Esophagus (tissue), 2 donors: ENCODE measurements at regions not wholly inside any gene's neighbourhood (a gene's known extent, or its start where the extent isn't known, plus 50 kb on each side); places are given as distances from the start of the nearest gene placed in this dataset.
"Not testable (repeated sequence)": the region's sequence is repeated elsewhere in the genome, so short reads cannot be mapped to it uniquely, and the experiment has no call there.

Experiments used
- H3K27ac ChIP-seq, 2 donors: one replicate each; pipeline ENCODE4 v1.5.1; 2013; ENCODE audit warnings: low read depth in 2 of 2, mild to moderate bottlenecking in 2 of 2, inconsistent platforms in 1 of 2, low read length in 1 of 2, moderate library complexity in 1 of 2
- H3K27me3 ChIP-seq, 2 donors: one replicate each; pipeline ENCODE4 v1.6.1; 2013; ENCODE audit warnings: low read length in 2 of 2, control low read depth in 1 of 2, mild to moderate bottlenecking in 1 of 2; ENCODE audit not compliant: insufficient read depth in 2 of 2, control insufficient read depth in 1 of 2
- H3K36me3 ChIP-seq, 2 donors: one replicate each; pipeline ENCODE4 v1.6.1; 2013; ENCODE audit warnings: low read length in 1 of 2; ENCODE audit not compliant: control insufficient read depth in 2 of 2, insufficient read depth in 2 of 2
- H3K4me1 ChIP-seq, 2 donors: one replicate each; pipeline ENCODE4 v1.6.1; 2013; ENCODE audit warnings: low read length in 1 of 2; ENCODE audit not compliant: control insufficient read depth in 2 of 2, insufficient read depth in 2 of 2
- H3K4me3 ChIP-seq, 2 donors: one replicate each; pipeline ENCODE4 v1.5.1; 2013; ENCODE audit warnings: low read length in 2 of 2, mild to moderate bottlenecking in 2 of 2, low read depth in 1 of 2, moderate library complexity in 1 of 2
- H3K9me3 ChIP-seq, 2 donors: one replicate each; pipeline ENCODE4 v1.6.1; 2013; ENCODE audit warnings: mild to moderate bottlenecking in 2 of 2, low read depth in 1 of 2, low read length in 1 of 2, moderate library complexity in 1 of 2; ENCODE audit not compliant: control insufficient read depth in 2 of 2, insufficient read depth in 1 of 2
- WGBS, 2 donors: extraction: QIAGEN DNeasy Blood & Tissue Kit; methylation state at CpG; one replicate each; pipeline ENCODE4 v1.1.7; 2013; 5-methylcytosine and 5-hydroxymethylcytosine counted together
- donor health status: healthy with polysubstance abuse.
- donor health status: Bipolar disorder and iron deficiency.

DNA sequence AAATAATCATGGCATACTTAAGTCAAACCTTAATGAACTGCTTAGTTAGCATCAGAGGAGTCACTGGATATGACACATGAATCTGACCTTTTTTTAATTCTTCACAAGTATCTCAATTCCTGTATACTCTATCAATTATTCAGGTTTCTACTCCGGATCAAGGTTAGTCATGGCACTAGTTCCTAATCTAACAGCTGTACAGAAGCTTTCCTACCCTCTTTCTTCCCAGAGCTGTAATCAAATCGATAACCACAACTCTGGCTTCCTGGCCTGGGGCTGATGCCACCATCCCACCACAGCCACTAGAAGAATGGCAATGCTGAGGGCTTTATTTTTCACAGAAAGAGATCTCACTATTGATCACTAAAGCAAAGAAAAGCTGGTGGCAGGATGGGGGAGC is 718.5 kb downstream of the SMARCA1 start:
- Histone ChIP-seq H3K27ac (no peak overlapping the region), H3K4me3 (no peak overlapping the region), H3K9me3 (no peaks in the 10 kb centered on the region), H3K27me3 (no peaks in the 10 kb centered on the region), H3K4me1 (no peaks in the 10 kb centered on the region), H3K36me3 (no peaks in the 10 kb centered on the region)
- WGBS, 2 donors: 61 to 78% methylated on average over 2 of the region's 2 CpGs

DNA sequence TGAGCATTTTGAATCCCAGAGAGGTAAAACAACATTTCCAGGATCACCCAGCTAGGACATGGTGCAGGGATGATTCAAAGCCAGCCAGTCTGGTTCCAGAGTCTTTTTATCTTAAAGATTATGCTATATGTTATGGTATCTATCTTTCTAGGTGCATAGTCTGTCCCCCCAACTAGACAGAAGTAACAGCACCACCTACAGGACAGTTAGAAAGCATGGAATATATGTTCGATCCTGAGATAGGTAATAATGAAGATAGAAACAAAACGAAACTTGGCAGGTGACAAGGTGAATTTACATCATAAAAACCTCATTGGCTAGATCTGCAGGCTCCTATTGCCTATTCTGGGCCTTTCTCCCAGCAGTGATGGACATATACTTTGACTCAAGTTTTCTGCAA is 723.2 kb downstream of the SMARCA1 start:
- Histone ChIP-seq H3K9me3 (no peaks in the 10 kb centered on the region), H3K4me1 (no peaks in the 10 kb centered on the region), H3K36me3 (no peaks in the 10 kb centered on the region), H3K4me3 (no peak overlapping the region), H3K27me3 (no peaks in the 10 kb centered on the region), H3K27ac (no peak overlapping the region)
- 25 to 45% methylated on average over 2 of the region's 2 CpGs for WGBS, 2 donors

DNA sequence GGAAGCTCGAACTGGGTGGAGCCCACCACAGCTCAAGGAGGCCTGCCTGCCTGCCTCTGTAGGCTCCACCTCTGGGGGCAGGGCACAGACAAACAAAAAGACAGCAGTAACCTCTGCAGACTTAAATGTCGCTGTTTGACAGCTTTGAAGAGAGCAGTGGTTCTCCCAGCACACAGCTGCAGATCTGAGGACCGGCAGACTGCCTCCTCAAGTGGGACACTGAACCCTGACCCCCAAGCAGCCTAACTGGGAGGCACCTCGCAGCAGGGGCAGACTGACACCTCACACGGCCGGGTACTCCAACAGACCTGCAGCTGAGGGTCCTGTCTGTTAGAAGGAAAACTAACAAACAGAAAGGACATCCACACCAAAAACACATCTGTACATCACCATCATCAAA is 730.9 kb upstream of the ACTRT1 start:
- H3K27ac ChIP-seq: not testable (repeated sequence)

DNA sequence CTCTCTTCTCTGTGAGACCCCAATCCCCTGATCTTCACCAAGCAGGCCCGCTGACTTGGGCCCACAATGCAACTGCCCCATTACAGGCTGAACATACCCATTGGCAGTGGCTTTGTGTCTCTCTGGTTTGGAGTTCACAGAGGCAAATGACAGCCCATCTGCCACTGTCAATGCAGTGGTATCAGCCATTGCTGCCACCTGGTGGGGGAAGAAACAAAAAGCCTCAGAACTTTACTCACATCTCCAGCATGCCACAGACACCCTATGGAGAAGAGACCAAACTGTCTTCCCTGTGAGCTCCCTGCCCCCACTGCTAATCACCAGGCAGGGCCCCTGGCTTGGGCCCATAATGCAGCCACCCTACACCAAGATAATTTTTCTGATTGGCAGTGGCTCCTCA is 729.3 kb upstream of the ACTRT1 start:
- 53 to 71% methylated on average over 1 of the region's 1 CpG for WGBS, 2 donors
- Histone ChIP-seq H3K27me3 (no peaks in the 10 kb centered on the region), H3K36me3 (no peaks in the 10 kb centered on the region), H3K4me3 (no peak overlapping the region), H3K4me1 (no peaks in the 10 kb centered on the region), H3K27ac (no peak overlapping the region), H3K9me3 (no peaks in the 10 kb centered on the region)

More for the DNA sequence above, 730.9 kb upstream of the ACTRT1 start:
- H3K9me3 ChIP-seq, H3K27me3 ChIP-seq, H3K4me3 ChIP-seq, H3K4me1 ChIP-seq, H3K36me3 ChIP-seq: not testable (repeated sequence)
- 46 to 56% methylated on average over 5 of the region's 6 CpGs for whole genome bisulfite sequencing, 2 donors

DNA sequence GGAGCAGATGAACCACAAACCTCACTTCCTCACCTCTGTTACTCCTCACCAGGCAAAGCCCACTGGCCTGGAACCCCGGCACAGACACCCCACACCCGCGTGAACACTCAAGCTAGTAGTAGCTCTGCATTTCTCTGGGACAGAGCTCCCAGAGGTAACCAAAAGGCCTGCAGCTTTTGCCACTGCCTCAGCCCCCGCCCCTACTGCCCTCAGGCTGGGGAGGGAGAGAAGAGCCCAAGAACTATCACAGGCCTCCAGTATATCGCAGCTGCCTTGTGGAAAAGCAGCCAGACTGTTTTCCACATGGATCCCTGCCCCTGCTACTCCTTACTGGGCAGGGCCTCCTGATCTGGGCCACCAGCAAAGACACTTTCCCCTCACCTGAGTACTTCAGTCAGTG is 728.7 kb upstream of the ACTRT1 start:
- Histone ChIP-seq H3K36me3 (no peaks in the 10 kb centered on the region), H3K27me3 (no peaks in the 10 kb centered on the region), H3K4me1 (no peaks in the 10 kb centered on the region), H3K4me3 (no peak overlapping the region), H3K9me3 (no peaks in the 10 kb centered on the region), H3K27ac (no peak overlapping the region)
- 87 to 89% methylated on average over 5 of the region's 5 CpGs for WGBS, 2 donors

DNA sequence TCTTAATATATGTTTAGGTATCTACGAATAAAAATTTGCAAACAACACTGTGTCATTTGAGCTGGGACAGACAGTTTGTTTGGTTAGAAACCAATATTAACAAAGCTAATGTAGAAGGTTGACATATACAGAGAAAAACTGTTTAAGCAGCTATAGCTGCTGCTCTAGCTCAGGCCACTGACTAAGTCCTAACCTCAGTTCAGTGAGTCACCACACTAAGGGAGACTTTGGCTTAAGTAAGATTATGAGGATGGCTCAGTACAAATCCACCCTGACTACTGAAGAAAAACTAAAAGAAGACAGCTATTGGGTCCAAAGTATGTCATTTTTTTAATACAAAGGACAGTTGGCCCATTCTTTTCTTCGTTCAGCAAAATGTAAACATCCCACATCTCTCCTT is 717.3 kb upstream of the ACTRT1 start:
- Histone ChIP-seq H3K27me3 (no peaks in the 10 kb centered on the region), H3K4me1 (no peaks in the 10 kb centered on the region), H3K36me3 (no peaks in the 10 kb centered on the region), H3K27ac (no peak overlapping the region), H3K4me3 (no peak overlapping the region), H3K9me3 (no peaks in the 10 kb centered on the region)
- WGBS, 2 donors: 56 to 60% methylated on average over 2 of the region's 2 CpGs

DNA sequence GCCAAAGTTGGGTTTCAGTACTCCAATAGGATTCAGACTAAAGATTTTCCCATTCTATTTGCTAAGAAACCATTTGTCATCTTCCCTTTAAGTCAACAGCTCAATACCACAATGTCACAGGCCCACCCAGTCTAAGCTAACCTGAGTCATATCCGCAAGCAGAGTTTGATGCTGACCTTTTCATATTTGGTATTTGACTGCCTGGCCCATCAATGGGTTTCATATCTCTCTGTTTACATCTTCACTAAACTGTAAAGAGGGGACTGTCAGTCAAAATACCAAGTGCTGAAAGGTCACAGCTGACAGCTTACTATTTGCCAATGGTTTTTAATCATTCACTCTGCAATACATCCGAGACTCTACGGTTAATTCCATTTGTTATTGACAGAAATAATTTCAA is 707.5 kb upstream of the ACTRT1 start:
- Histone ChIP-seq H3K27ac (no peak overlapping the region), H3K27me3 (no peaks in the 10 kb centered on the region), H3K36me3 (no peaks in the 10 kb centered on the region), H3K4me1 (no peaks in the 10 kb centered on the region), H3K9me3 (no peaks in the 10 kb centered on the region), H3K4me3 (no peak overlapping the region)
- WGBS, 2 donors: 42 to 53% methylated on average over 3 of the region's 3 CpGs

DNA sequence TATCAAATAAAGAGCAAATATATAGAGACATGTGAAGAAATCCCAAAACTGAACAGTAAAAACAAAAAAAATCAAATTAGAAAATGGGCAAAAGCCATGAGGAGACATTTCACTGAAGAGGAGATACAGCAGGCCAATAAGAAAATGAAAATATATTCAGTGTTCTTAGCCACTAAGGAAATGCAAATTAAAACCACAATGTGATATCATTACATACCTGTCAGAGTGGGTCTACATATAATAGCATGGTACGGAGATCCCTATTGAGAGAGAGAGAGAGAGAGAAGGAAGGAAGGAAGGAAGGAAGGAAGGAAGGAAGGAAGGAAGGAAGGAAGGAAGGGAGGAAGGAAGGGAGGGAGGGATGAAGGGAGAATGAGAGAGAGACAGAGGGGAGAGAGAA is 707.0 kb upstream of the ACTRT1 start:
- Histone ChIP-seq H3K27me3 (no peaks in the 10 kb centered on the region), H3K36me3 (no peaks in the 10 kb centered on the region)
- 75 to 81% methylated on average over 1 of the region's 1 CpG for WGBS, 2 donors

DNA sequence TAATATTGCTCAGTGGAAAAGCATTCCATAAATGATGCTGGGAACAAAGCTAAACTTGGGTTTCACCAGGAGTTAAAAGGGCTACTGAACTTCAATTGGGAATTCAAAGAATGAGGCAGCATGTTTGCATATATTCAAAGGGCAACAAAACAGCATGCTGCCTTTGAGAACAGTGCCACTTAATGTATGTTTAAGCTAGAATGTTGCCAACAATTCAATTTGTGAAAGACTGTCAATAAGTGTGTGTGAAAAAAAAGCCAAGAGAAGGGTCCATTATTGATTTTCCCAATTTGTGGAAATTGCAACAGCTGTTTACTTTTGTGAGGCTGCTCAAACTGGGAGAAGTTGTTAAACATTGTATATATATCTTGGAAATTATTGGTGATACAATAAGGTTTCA is 701.9 kb upstream of the ACTRT1 start:
- no peak overlapping the region for H3K27ac ChIP-seq
- H3K9me3 ChIP-seq: no peaks in the 10 kb centered on the region
- no peaks in the 10 kb centered on the region for H3K4me1 ChIP-seq
- no peak overlapping the region for H3K4me3 ChIP-seq
- no peaks in the 10 kb centered on the region for H3K36me3 ChIP-seq
- H3K27me3 ChIP-seq: no peaks in the 10 kb centered on the region

More for the DNA sequence above, 707.0 kb upstream of the ACTRT1 start:
- H3K4me3 ChIP-seq: no peak overlapping the region
- H3K9me3 ChIP-seq: no peaks in the 10 kb centered on the region
- no peak overlapping the region for H3K27ac ChIP-seq
- no peaks in the 10 kb centered on the region for H3K4me1 ChIP-seq

DNA sequence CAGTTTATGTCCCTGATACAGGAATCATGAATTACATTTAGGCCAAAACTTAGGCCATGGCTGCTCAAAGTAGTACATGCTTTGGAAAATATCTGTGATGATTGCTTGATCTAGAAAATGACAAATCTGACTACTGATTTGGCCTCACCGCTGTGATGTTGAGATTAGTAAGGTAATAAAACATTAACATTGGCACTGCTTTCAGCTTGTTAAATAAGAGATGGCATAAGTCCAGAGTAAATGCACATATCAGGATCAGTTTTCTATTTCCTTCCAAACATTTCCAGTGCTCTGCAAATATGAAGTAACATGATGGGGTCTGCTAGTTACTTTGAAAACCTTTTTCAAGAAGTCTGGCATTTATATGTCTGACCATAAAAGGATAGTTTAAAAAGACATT is 687.3 kb upstream of the ACTRT1 start:
- Histone ChIP-seq H3K27me3 (no peaks in the 10 kb centered on the region), H3K4me1 (no peaks in the 10 kb centered on the region), H3K36me3 (no peaks in the 10 kb centered on the region), H3K9me3 (no peaks in the 10 kb centered on the region), H3K27ac (no peak overlapping the region), H3K4me3 (no peak overlapping the region)
- WGBS, 2 donors: 43% methylated on average over 1 of the region's 1 CpG
